HG02623 (cell line): ENCODE measurements at regions not wholly inside any gene's neighbourhood (a gene's known extent, or its start where the extent isn't known, plus 50 kb on each side); places are given as distances from the start of the nearest gene placed in this dataset.

Experiments used
- ATAC-seq: cut with Tn5 transposase; IDR thresholded peaks from one replicate; pipeline ENCODE4 v1.9.1; 2021; ENCODE audit warnings: moderate library complexity; ENCODE audit not compliant: unreplicated experiment

DNA sequence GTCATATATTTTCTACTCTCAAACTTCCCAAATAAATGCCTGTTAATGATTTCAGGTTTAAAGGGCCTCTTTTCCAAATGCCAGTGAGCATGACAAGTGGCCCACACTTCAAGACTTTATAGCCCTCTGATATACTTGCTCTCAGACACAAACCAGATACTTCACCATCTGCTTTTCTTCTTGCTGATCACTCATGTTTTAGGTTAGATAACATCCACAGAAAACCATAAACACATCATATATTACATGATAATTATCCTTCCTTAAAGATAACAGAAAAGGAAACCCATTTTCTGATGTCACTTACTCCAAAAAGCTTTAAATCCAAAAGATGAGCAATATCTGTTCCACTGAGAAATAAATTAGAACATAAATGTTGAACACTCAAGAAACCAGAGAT is 723.5 kb downstream of the LTN1 start:
- ATAC-seq = no peak

GRCh38 chr21:28268685-28269084 is 724.0 kb downstream of the LTN1 start:
- no peak for ATAC-seq

- ATAC-seq = no peak
Measured at GRCh38 chr21:28267449-28267848, 725.2 kb downstream of the LTN1 start.

GRCh38 chr21:28266061-28266460 is 726.6 kb downstream of the LTN1 start:
- ATAC-seq = no peak

DNA sequence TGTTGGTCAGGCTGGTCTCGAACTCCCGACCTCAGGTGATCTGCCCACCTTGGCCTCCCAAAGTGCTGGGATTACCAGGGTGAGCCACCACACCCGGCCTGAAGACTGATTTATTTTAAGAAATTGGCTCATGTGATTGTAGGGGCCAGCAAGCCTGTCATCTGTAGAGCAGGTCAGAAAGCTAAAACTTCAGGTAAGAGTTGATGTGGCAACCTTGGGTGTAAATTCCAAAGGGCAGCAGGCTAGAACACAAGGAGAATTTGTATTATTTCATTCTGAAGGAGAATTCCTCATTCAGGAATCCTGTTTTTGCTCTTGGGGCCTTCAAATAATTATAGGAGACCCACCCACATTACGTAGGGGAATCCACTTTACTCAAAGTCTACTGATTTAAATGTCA is 728.7 kb downstream of the LTN1 start:
- ATAC-seq = no peak

DNA sequence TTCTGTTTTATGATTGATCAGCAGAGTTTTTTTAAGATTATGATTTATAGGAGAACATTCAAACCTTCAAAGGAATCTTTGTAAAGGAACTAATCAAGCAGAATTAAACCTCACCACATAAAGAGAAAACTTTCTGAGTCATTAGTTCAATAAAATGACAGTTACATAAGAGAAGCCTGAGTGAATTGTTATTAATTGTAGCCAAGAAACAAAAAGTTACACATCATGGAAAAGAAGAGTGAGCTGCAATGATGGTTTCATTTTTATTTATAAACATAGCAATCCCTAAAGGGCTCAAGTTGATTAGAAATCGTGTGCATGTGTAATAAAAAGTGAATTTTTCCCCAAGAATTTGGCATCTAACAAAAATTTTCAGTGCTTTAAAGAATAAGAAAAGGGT is 731.4 kb downstream of the LTN1 start:
- no peak for ATAC-seq

- no peak for ATAC-seq
Measured at GRCh38 chr21:28257276-28257675, 735.4 kb downstream of the LTN1 start.

DNA sequence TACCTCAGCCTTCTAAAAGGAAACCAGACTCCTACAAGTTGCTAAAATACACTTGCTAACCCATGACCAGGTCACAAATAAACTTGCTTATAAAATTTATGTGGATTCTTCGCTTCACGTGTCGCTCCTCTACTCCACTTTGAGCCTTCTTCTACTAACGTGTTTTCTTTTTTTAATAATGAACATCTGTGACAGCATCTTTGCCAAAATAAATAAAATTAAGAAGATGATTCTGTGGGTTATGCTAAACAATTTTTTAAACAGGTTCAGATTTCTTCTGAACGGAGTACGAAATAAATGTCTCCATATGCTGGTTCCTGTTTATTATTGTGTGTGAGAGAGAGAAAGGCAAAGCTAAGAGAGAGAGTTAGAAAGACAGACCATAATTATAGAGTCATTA is 735.8 kb downstream of the LTN1 start:
- no peak for ATAC-seq

DNA sequence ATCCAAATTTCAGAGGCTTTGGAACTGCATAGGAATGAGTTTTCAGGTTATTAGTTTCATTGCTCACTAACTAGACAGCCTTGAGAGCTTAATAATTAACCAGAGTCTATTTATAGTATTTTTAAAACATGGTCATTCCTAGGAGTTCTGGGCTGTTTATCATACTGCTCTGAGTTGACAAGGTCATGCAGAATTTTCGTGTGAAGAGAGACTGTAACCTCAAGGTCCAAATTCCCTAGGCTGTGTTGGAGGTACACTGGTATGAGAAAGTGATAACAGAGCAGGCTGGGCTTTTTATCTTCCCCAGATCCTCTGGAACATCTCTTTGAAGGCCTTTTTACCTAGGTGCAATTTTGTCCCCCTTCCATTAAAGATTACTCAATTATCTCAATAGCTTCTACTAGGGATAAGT is 736.3 kb downstream of the LTN1 start:
- ATAC-seq = no peak

DNA sequence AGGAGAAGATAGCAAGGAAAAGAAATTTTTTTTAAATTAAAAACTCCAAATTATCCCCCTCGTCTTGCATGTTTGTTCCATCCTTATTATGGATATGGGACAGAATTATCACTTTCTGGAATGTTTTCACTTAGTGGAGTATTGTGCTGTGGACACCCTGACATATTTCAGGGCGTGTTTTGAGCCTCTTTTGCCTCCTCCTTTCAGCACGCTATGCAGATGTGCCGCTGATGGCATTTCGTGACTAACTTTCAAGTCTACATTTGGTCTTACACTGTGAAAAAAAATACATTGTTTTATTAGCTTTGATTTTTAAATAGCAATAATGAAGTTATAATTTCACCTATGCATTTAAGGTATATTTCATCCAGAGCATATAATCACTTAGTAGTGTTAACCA is 738.7 kb downstream of the LTN1 start:
- no peak for ATAC-seq

GRCh38 chr21:28253338-28253737 is 739.3 kb downstream of the LTN1 start:
- no peak for ATAC-seq

- no peak for ATAC-seq
Measured at GRCh38 chr21:28252928-28253327, 739.7 kb downstream of the LTN1 start.

DNA sequence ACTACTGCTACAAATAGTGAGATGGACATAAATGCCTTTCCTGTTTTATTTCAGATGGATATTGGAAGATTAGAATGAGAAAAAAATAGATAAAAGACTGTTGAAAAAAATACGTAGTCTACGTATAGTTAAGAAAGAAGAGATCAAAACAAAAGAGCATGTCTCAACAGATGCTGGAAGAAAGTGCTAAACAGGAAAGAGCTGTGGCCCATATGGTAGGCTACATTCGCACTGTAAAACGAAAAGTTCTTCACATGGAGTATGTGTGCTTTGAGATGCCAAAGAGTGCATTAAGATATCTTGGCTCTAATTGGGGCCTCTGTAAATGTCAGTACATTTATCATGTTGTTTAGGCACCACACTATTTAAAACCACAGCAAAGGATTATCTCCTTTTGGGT is 741.7 kb downstream of the LTN1 start:
- no peak for ATAC-seq

GRCh38 chr21:28247454-28248020 is 745.1 kb downstream of the LTN1 start:
- ATAC-seq = no peak

DNA sequence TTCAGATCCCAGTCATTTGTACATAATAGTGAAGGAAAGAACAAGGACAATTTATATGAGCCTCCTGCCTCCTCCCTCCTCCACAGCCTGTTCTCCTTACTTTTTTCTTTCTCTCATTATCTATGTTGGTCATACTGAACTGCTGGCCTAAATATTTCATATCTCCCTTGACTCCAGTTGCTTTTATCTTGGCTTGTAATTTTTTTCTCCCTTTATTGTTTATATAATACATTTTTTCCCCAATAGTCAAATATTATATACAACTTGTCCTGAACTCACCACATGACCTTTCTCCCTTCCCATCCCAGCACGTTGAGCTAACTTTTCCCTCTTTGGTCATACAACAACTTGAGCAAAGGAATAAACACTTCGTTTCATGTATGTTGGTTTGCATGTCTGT is 752.1 kb downstream of the LTN1 start:
- no peak for ATAC-seq

GRCh38 chr21:28239340-28239739 is 753.3 kb downstream of the LTN1 start:
- ATAC-seq = no peak

DNA sequence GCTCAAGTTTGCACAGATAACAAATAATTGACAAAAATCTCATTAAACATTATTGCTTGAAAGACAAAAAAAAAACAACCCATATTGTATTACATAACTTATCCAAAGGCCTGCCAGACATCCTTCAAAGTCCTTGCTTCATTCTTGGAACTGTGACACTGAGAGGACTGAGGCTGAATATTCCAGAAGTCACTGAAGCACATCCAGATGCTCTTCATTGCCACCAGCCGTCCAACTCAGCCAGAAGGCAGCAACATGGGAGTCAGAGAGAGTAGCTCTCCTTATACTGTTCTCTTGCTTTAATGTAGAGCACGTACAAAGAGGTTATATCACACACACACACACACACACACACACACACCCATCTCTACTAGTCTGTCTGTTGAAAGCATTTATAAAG is 755.0 kb downstream of the LTN1 start:
- ATAC-seq = no peak

DNA sequence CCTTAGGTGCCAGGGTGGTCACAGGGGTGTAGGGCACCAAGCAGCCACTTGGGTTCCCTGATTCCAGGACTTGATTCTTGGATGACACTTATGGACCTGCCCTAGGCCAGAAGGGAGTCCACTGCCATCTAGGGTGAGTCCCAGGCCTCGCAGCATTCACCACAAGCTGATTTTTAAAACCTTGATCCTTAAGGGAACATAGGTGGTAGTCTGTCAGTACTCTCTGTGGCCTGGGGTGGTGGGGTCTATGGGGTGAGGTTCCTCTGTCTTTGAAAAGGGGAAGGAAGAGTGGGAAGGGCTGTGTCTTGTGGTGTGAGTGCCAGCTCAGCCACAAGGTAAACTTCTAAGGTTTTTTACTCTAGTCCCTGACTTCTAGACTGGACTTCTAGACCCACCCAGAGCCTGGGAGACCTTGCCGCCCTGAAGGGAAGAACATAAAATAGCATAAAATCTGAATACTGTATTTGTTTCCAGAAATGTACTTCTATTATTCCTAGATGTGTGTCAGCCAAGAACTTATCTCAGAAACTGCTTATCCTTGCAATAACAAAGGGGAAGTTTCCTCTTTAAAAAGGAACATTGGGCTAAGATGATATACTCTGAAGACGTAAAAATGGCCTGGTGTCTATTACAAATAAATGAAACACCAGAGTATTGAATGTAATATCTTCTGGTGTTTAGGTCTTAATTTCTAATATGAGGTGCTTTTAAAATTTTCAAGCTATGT is 757.3 kb downstream of the LTN1 start:
- no peak for ATAC-seq

DNA sequence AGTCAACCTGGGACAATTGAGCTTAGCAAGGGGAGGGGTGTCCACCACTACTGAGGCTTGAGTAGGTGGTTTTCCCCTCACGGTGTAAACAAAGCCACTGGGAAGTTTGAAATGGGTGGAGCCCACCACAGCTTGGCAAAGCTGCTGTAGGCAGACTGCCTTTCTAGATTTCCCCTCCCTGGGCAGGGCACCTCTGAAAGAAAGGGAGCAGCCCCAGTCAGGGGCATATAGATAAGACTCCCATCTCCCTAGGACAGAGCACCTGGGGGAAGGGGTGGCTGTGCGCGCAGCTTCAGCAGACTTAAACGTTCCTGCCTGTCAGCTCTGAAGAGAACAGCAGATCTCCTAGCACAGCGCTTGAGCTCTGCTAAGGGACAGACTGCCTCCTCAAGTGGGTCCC is 758.4 kb downstream of the LTN1 start:
- ATAC-seq = no peak

GRCh38 chr21:28233536-28234220 is 759.0 kb downstream of the LTN1 start:
- no peak for ATAC-seq

DNA sequence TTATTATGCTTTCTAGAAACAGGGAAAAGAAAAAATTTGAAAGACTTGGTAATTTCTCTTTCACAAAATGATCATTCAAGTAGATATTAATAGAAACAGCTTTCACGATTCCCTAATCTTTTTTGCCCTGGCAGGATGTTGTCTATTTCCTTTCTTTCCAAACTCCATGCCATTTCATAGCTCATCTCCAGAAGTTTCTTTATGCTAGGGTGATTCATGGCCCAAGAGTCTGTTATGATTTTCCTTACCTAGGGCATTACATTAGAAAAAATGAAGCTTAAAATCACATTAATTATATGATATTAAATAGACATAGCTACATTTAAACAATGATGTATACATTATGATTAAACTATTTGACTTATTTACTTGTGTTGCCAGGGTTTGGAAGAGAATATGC is 762.1 kb downstream of the LTN1 start:
- ATAC-seq = no peak

DNA sequence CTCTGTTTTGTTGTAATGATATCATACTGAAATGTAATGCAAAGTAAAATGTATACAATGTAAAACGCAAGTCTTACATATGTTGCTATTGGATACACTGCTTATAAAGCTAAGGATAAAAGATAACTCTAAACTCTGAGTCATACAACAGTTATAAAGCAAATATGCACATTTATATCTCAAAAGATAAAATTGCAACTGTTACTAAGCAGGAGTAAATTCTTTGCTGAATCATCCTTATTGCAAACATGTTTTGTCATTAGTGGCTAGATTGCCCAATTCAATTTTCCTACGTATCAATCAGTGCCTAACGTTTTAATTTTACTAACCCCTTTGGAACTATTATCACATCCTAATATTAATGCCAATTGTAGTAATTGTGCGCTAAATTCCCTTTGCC is 762.9 kb downstream of the LTN1 start:
- ATAC-seq = no peak

- no peak for ATAC-seq
Measured at GRCh38 chr21:28228636-28228995, 764.1 kb downstream of the LTN1 start.
